ENCODE measurements at regions not wholly inside any gene's neighbourhood (a gene's known extent, or its start where the extent isn't known, plus 50 kb on each side); places are given as distances from the start of the nearest gene placed in this dataset.

GRCh38 chr5:15376803-15377202, 123.2 kb upstream of the FBXL7 start:
- no peak overlapping the region for H3K4me2 ChIP-seq (ENCODE audit: low read length)
- ChIA-PET POLR2A (ENCODE audit: unreplicated experiment) (no interaction called here), CTCF (no interaction called here)
- BruUV-seq (replicated peaks), result no TSS peak
- no peaks in the 10 kb centered on the region for H3K9me2 ChIP-seq (replicated peaks; ENCODE audit: low read length)
- H3K4me3 ChIP-seq (ENCODE audit: low read length), result no peak overlapping the region
- H3K27me3 ChIP-seq (ENCODE audit: low read length), result no peaks in the 10 kb centered on the region
- intact Hi-C loops (cut with micrococcal nuclease), result no loop called here
- no peak overlapping the region for H3K27ac ChIP-seq (ENCODE audit: low read length)
- no peak for TF ChIP-seq CTCF (conservative IDR thresholded peaks at IDR 0.05; ENCODE audit: low read depth, low read length)
- no peak for TF ChIP-seq EZH2 (IDR thresholded peaks at IDR 0.05; ENCODE audit: low read length, unreplicated experiment)
- TF ChIP-seq EZH2phosphoT487 (IDR thresholded peaks at IDR 0.05; ENCODE audit: borderline replicate concordance, low read length), result no peak
- H3K4me1 ChIP-seq (ENCODE audit: insufficient read depth, low read length), result no peaks in the 10 kb centered on the region
- no peak for DNase-seq
- no peak overlapping the region for H2AFZ ChIP-seq (ENCODE audit: low read length)
- no peaks in the 10 kb centered on the region for H3K79me2 ChIP-seq (ENCODE audit: low read length)
- H3K9me3 ChIP-seq (ENCODE audit: low read length), result 0 out of 2 replicates have a peak, but pooled peaks cover 7% of the 10 kb centered on the region
- no peak for ATAC-seq
- no peaks in the 10 kb centered on the region for H3K36me3 ChIP-seq (ENCODE audit: low read depth, low read length)
- H4K20me1 ChIP-seq (ENCODE audit: low read length), result no peaks in the 10 kb centered on the region
- no peaks in the 10 kb centered on the region for H3F3A ChIP-seq (ENCODE audit: low read length, unreplicated experiment)
- no peak overlapping the region for H3K9ac ChIP-seq (ENCODE audit: low read length)

DNA sequence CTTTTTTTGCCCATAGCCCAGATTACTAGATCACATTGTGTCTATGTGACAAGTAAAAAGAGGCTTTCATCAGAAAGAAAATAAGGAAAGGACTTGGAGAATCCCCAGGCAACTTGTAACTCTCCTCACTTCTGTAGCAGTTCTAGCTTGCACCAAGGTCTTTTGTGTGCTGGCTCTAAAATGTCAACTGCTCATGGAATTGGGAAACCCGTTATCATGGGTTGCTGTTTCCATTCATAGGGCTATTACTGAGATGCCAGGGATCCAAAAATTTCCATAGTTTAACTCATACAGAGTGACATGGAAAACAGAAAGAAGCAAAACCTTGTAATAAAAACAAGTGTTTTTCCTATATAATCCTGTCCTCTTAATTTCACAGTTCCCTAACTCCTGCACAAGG, 123.9 kb upstream of the FBXL7 start:
- intact Hi-C loops (cut with micrococcal nuclease), result no loop called here
- no peak for TF ChIP-seq EZH2phosphoT487 (IDR thresholded peaks at IDR 0.05; ENCODE audit: borderline replicate concordance, low read length)
- TF ChIP-seq EZH2 (IDR thresholded peaks at IDR 0.05; ENCODE audit: low read length, unreplicated experiment), result no peak
- no peak for TF ChIP-seq CTCF (conservative IDR thresholded peaks at IDR 0.05; ENCODE audit: low read depth, low read length)

GRCh38 chr5:15375559-15375958, 124.4 kb upstream of the FBXL7 start:
- Histone ChIP-seq H3K9me3 (ENCODE audit: low read length) (0 out of 2 replicates have a peak, but pooled peaks cover 7% of the 10 kb centered on the region), H3K27ac (ENCODE audit: low read length) (no peak overlapping the region), H3K9me2 (replicated peaks; ENCODE audit: low read length) (no peaks in the 10 kb centered on the region), H3K27me3 (ENCODE audit: low read length) (no peaks in the 10 kb centered on the region), H3K79me2 (ENCODE audit: low read length) (no peaks in the 10 kb centered on the region), H3K4me2 (ENCODE audit: low read length) (no peak overlapping the region), H2AFZ (ENCODE audit: low read length) (no peak overlapping the region), H4K20me1 (ENCODE audit: low read length) (no peaks in the 10 kb centered on the region), H3K4me3 (ENCODE audit: low read length) (no peak overlapping the region), H3K4me1 (ENCODE audit: insufficient read depth, low read length) (no peaks in the 10 kb centered on the region), H3K9ac (ENCODE audit: low read length) (no peak overlapping the region), H3K36me3 (ENCODE audit: low read depth, low read length) (no peaks in the 10 kb centered on the region), H3F3A (ENCODE audit: low read length, unreplicated experiment) (no peaks in the 10 kb centered on the region)
- CTCF ChIA-PET, result no interaction called here
- no peak for DNase-seq
- intact Hi-C loops (cut with micrococcal nuclease), result no loop called here
- no peak for ATAC-seq
- TF ChIP-seq CTCF (conservative IDR thresholded peaks at IDR 0.05; ENCODE audit: low read depth, low read length) (no peak), EZH2phosphoT487 (IDR thresholded peaks at IDR 0.05; ENCODE audit: borderline replicate concordance, low read length) (no peak), EZH2 (IDR thresholded peaks at IDR 0.05; ENCODE audit: low read length, unreplicated experiment) (no peak)
- BruUV-seq (replicated peaks), result no TSS peak
- POLR2A ChIA-PET (ENCODE audit: unreplicated experiment), result no interaction called here

More for the DNA sequence above, 123.9 kb upstream of the FBXL7 start:
- H4K20me1 ChIP-seq (ENCODE audit: low read length), result no peaks in the 10 kb centered on the region
- DNase-seq, result no peak
- no peaks in the 10 kb centered on the region for H3K4me1 ChIP-seq (ENCODE audit: insufficient read depth, low read length)
- no peak overlapping the region for H3K4me2 ChIP-seq (ENCODE audit: low read length)
- H3K4me3 ChIP-seq (ENCODE audit: low read length), result no peak overlapping the region
- no peaks in the 10 kb centered on the region for H3K36me3 ChIP-seq (ENCODE audit: low read depth, low read length)
- H3K9me3 ChIP-seq (ENCODE audit: low read length), result 0 out of 2 replicates have a peak, but pooled peaks cover 7% of the 10 kb centered on the region
- H3K27me3 ChIP-seq (ENCODE audit: low read length), result no peaks in the 10 kb centered on the region
- CTCF ChIA-PET, result no interaction called here
- no peaks in the 10 kb centered on the region for H3F3A ChIP-seq (ENCODE audit: low read length, unreplicated experiment)
- H3K9ac ChIP-seq (ENCODE audit: low read length), result no peak overlapping the region
- H3K27ac ChIP-seq (ENCODE audit: low read length), result no peak overlapping the region
- no peaks in the 10 kb centered on the region for H3K9me2 ChIP-seq (replicated peaks; ENCODE audit: low read length)
- H3K79me2 ChIP-seq (ENCODE audit: low read length), result no peaks in the 10 kb centered on the region
- no peak for ATAC-seq
- POLR2A ChIA-PET (ENCODE audit: unreplicated experiment), result no interaction called here
- H2AFZ ChIP-seq (ENCODE audit: low read length), result no peak overlapping the region
- no TSS peak for BruUV-seq (replicated peaks)

All from PC-3 (cell line).